HUES6 (cell line): ENCODE measurements at regions not wholly inside any gene's neighbourhood (a gene's known extent, or its start where the extent isn't known, plus 50 kb on each side); places are given as distances from the start of the nearest gene placed in this dataset.

Source experiments
- H3K27ac ChIP-seq: 2 replicates; pipeline ENCODE4 v1.7.0; 2013; ENCODE audit warnings: low read depth, mild to moderate bottlenecking, low read length, inconsistent platforms
- H3K27me3 ChIP-seq: 2 replicates; pipeline ENCODE4 v1.6.1; 2013; ENCODE audit warnings: low read length; ENCODE audit not compliant: control insufficient read depth, insufficient read depth
- H3K36me3 ChIP-seq: 2 replicates; pipeline ENCODE4 v1.6.1; 2013; ENCODE audit warnings: low read length; ENCODE audit not compliant: control insufficient read depth, insufficient read depth
- H3K4me1 ChIP-seq: 2 replicates; pipeline ENCODE4 v1.6.1; 2013; ENCODE audit warnings: low read length; ENCODE audit not compliant: control insufficient read depth, insufficient read depth
- H3K4me3 ChIP-seq: 2 replicates; pipeline ENCODE4 v1.5.1; 2013; ENCODE audit warnings: low read depth, low read length
- H3K9ac ChIP-seq: one replicate; pipeline ENCODE4 v1.6.1; 2013; ENCODE audit warnings: mild to moderate bottlenecking, low read length
- H3K9me3 ChIP-seq: 2 replicates; pipeline ENCODE4 v1.6.1; 2013; ENCODE audit warnings: low read depth, low read length; ENCODE audit not compliant: control insufficient read depth, insufficient read depth

DNA sequence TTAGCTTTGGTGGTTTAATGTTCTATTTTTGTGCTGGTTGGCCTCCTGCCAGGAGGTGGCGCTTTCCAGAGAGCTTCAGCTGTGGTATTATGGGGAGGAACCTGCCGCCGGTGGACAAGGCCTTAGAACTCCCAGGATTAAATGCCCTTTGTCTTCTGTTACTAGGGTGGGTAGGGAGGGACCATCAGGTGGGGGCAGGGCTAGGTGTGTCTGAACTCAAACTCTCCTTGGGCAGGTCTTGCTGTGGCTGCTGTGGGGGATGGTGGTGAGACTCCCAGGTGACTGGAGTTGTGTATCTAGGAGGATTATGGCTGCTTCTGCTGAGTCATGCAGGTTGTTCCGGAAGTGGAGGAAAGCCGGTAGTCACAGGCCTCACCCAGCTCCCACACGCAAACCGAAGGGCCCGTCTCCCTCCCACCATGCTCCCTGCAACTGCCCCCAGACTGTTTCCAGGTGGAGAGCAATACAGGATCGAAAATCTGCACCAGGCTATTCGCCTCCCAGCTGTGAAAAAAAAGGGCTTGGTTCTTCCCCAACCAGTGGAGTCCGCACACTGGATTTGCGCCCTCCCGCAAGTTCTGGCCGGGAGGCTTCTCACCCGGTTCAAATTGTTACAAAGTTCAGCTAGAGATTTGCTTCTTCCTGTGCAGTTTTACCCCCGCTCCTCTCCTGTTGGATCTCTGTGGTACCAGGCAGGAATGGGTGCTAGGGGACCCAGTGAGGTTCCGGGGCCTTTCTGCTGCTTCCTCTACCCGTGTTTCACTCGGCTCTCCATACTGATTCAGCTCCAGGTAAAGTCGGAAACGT, 220.5 kb downstream of the CENPF start:
- Histone ChIP-seq H3K4me3 (no peak overlapping the region), H3K27ac (no peak overlapping the region), H3K4me1 (no peaks in the 10 kb centered on the region), H3K27me3 (no peaks in the 10 kb centered on the region), H3K9me3 (0 out of 2 replicates have a peak, but pooled peaks cover 4% of the 10 kb centered on the region), H3K36me3 (no peaks in the 10 kb centered on the region), H3K9ac (no peak overlapping the region)

- H3K36me3 ChIP-seq, result no peaks in the 10 kb centered on the region
- no peak overlapping the region for H3K27ac ChIP-seq
- H3K9ac ChIP-seq, result no peak overlapping the region
- no peaks in the 10 kb centered on the region for H3K4me1 ChIP-seq
- H3K4me3 ChIP-seq, result no peak overlapping the region
- 0 out of 2 replicates have a peak, but pooled peaks cover 5% of the 10 kb centered on the region for H3K9me3 ChIP-seq
- no peaks in the 10 kb centered on the region for H3K27me3 ChIP-seq
Observed at GRCh38 chr1:214824763-214825162, 221.8 kb downstream of the CENPF start.

DNA sequence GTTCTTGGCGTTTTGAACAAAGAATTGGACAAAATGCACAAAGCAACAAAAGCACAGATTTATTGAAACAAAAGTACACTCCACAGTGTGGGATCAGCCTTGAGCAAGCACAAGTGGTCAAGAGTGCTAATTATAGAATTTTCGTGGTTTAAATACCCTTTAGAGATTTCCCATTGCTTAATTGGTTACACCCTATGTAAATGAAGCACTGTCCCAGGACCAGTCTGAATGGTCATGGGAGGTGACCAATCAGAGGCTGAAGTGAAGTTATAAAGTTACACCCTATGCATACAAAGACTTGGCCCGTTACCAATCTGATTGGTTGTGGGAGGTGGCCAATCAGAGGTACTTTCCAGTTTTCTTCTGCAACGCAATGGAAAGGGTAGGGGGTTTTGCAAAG, 223.6 kb downstream of the CENPF start:
- Histone ChIP-seq H3K36me3 (no peaks in the 10 kb centered on the region), H3K4me3 (no peak overlapping the region), H3K4me1 (no peaks in the 10 kb centered on the region; the same call in 1 of the 2 replicates), H3K27ac (no peak overlapping the region), H3K9me3 (0 out of 2 replicates have a peak, but pooled peaks cover 5% of the 10 kb centered on the region), H3K27me3 (no peaks in the 10 kb centered on the region), H3K9ac (no peak overlapping the region)

DNA sequence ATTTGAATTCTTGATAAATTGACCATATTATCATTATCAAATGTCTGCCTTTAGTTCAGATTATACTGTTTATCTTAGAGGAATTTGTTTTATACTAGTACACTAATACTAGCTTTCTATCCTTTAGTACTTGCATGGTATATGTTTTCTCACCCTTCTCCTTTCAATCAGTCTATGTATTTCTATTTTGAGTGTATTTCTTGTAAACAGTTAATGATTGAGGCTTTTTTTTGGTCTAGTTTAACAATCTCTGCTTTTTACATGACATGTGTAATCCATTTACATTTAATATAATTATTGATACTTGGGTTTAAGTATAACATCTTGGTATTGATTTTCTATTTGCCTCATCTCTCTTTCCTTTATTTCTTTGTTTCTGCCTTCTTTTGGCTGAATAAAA, 224.9 kb downstream of the CENPF start:
- Histone ChIP-seq H3K36me3 (no peaks in the 10 kb centered on the region), H3K27me3 (no peaks in the 10 kb centered on the region), H3K9me3 (0 out of 2 replicates have a peak, but pooled peaks cover 5% of the 10 kb centered on the region), H3K27ac (no peak overlapping the region), H3K4me3 (no peak overlapping the region), H3K4me1 (no peaks in the 10 kb centered on the region; the same call in 1 of the 2 replicates), H3K9ac (no peak overlapping the region)

DNA sequence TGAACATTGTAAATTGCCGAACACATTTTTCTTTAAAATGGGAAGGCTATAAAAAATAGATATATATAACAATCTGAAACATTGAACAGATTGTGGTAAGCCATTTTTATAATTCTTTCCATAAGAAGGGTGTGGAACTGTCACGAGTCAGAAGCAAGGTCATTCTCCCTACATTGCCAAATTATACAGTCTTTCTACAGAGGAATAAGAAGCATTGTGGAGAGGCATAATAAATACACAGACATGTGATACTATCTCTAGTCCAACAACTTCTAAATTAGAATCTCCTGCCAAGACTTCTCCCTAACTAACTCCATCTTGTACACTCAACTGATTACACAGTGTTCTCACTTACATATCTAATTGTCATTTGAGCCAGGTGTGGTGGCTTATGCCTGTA, 227.9 kb downstream of the CENPF start:
- H3K27ac ChIP-seq, result no peak overlapping the region
- H3K9ac ChIP-seq, result no peak overlapping the region
- no peaks in the 10 kb centered on the region for H3K36me3 ChIP-seq
- H3K9me3 ChIP-seq, result 0 out of 2 replicates have a peak, but pooled peaks cover 5% of the 10 kb centered on the region
- no peaks in the 10 kb centered on the region for H3K27me3 ChIP-seq
- no peaks in the 10 kb centered on the region; the same call in 1 of the 2 replicates for H3K4me1 ChIP-seq
- no peak overlapping the region for H3K4me3 ChIP-seq

DNA sequence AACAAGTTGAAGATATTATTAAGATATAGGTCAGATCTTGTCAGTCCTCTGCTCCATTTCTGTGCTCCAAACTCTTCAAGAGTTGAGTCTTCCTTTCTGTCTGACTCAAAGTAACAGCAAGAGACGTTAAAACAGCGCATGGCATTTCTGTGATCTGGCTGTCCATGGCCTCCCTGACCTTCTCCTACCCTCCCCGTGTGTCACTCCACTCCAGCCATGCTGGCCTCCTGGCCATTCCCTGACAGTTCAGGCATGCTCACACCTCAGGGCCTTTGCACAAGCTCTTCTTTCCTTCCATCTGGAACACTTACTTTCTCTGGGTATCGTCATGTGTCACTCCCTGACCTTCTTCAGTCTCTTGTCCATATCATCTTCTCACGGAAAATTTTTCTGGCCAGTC, 229.0 kb downstream of the CENPF start:
- H3K27me3 ChIP-seq, result no peaks in the 10 kb centered on the region
- H3K4me3 ChIP-seq, result no peak overlapping the region
- no peaks in the 10 kb centered on the region for H3K36me3 ChIP-seq
- no peaks in the 10 kb centered on the region; the same call in 1 of the 2 replicates for H3K4me1 ChIP-seq
- no peak overlapping the region for H3K27ac ChIP-seq
- 0 out of 2 replicates have a peak, but pooled peaks cover 5% of the 10 kb centered on the region for H3K9me3 ChIP-seq
- H3K9ac ChIP-seq, result no peak overlapping the region

DNA sequence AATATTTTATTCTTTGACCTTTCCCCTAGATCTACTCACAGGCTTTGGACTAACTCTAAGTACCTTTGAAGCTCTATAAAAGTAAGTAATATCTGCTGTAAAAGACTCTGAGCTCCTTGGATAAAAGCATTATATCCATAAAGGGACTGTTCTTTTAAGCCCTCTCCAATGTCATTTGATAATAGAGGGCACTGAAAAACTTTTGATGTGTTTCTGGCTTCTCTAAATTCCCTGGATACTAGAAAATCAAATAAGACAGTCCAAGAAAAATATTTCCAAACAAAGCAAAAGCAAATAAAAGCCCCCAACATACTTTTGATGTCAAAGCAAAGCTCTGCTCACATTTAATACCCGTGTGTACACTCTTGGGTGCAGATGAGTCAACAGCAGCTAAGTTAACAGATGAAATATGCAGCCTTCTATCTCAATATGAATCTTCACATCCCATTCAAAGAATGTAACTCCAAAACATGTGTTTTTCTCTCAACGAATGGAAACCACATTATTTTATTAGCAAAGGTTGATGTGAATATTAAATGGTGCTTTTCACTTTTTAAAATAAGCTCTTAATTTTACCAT, 230.3 kb downstream of the CENPF start:
- no peaks in the 10 kb centered on the region for H3K27me3 ChIP-seq
- H3K4me3 ChIP-seq, result no peak overlapping the region
- no peak overlapping the region for H3K27ac ChIP-seq
- H3K9ac ChIP-seq, result no peak overlapping the region
- 0 out of 2 replicates have a peak, but pooled peaks cover 4% of the 10 kb centered on the region for H3K9me3 ChIP-seq
- no peaks in the 10 kb centered on the region for H3K36me3 ChIP-seq
- H3K4me1 ChIP-seq, result no peaks in the 10 kb centered on the region; the same call in 1 of the 2 replicates

DNA sequence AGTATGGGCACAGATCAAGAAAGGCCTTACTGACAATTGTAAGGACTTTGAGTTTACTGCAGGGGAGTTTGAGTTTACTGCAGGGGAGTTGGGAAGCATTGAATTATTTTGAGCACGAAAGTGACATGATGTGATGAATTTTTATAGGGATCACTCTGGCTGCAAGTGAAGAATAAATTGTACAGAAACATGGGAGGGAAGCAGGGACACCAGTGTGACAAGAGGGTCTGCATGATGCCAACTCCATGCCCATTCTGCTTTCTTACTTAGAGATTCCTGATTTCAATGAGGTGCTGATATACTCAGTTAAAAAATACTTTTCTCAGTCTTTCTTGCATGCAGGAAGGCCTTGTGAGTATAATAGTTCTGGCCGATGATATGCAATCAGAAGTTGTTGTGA, 234.4 kb downstream of the CENPF start:
- no peak overlapping the region for H3K9ac ChIP-seq
- no peaks in the 10 kb centered on the region for H3K9me3 ChIP-seq
- H3K36me3 ChIP-seq, result no peaks in the 10 kb centered on the region
- no peak overlapping the region for H3K4me3 ChIP-seq
- no peaks in the 10 kb centered on the region for H3K27me3 ChIP-seq
- no peaks in the 10 kb centered on the region for H3K4me1 ChIP-seq
- H3K27ac ChIP-seq, result no peak overlapping the region

GRCh38 chr1:214838351-214838750, 235.4 kb downstream of the CENPF start:
- Histone ChIP-seq H3K4me1 (no peaks in the 10 kb centered on the region), H3K9me3 (no peaks in the 10 kb centered on the region), H3K27ac (no peak overlapping the region), H3K4me3 (no peak overlapping the region), H3K27me3 (no peaks in the 10 kb centered on the region), H3K36me3 (no peaks in the 10 kb centered on the region), H3K9ac (no peak overlapping the region)

DNA sequence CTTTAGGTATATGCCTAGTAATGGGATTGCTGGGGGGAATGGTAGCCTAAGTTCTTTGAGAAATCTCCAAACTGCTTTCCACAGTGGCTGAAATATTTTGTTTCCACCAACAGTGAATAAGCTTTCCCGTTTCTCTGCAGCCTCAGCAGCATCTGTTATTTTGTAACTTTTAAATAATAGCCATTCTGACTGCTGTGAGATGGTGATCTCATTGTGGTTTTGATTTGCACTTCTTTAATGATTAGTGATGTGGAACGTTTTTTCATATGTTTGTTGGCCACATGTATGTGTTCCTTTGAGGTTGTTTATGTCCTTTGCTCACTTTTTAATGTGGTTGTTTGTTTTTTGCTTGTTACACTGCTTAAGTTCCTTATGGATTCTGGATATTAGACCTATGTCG, 237.4 kb downstream of the CENPF start:
- no peak overlapping the region for H3K9ac ChIP-seq
- no peaks in the 10 kb centered on the region for H3K27me3 ChIP-seq
- H3K27ac ChIP-seq, result no peak overlapping the region
- no peaks in the 10 kb centered on the region for H3K4me1 ChIP-seq
- H3K36me3 ChIP-seq, result no peaks in the 10 kb centered on the region
- no peaks in the 10 kb centered on the region for H3K9me3 ChIP-seq
- H3K4me3 ChIP-seq, result no peak overlapping the region

DNA sequence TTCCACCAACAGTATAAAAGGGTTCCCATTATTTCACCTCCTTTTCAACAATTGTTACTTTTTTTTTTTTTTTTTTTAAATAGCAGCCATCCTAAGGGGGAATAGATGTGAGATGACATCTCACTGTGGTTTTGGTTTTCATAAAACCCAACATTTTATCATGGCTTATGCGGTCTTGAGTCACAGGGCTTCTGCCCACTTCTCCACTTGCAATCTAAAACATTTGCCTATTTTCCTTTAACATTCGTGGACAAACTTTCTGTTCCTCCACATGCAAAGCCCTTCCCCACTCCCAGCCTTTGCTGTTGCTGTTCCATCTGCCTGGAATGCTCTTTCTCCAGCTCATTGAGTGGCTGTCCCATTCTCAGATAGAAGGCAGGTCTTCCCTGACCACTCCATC, 239.7 kb upstream of the KCNK2 start:
- no peaks in the 10 kb centered on the region for H3K36me3 ChIP-seq
- no peaks in the 10 kb centered on the region for H3K27me3 ChIP-seq
- H3K9me3 ChIP-seq, result no peaks in the 10 kb centered on the region
- no peaks in the 10 kb centered on the region; the same call in 1 of the 2 replicates for H3K4me1 ChIP-seq
- no peak overlapping the region for H3K4me3 ChIP-seq
- no peak overlapping the region for H3K9ac ChIP-seq
- H3K27ac ChIP-seq, result no peak overlapping the region
